ENCODE measurements at regions not wholly inside any gene's neighbourhood (a gene's known extent, or its start where the extent isn't known, plus 50 kb on each side); places are given as distances from the start of the nearest gene placed in this dataset.

GRCh38 chr5:166427211-166427610 is 1864.2 kb upstream of the WWC1 start (continued):
- TF ChIP-seq ZNF768 (CRISPR knock-in tag; IDR thresholded peaks at IDR 0.05) (no peak), ZNF160 (CRISPR knock-in tag; IDR thresholded peaks at IDR 0.05) (no peak), CREM (IDR thresholded peaks at IDR 0.05) (no peak), CREM (CRISPR knock-in tag; IDR thresholded peaks at IDR 0.05) (no peak)

- in situ Hi-C loops (cut with HindIII; ENCODE audit: extremely low pct_ligation_motif_present, low pct_unique_long_range_greater_than_20kb) (no loop called here), intact Hi-C loops (cut with micrococcal nuclease; ENCODE audit: unreplicated experiment) (no loop called here)
- no peak for FAIRE-seq
- no peaks in the 10 kb centered on the region for H3K79me2 ChIP-seq (ENCODE audit: insufficient read depth, low read length)
- DNase-seq (ENCODE audit: low spot score), result no peak
- no peak overlapping the region for H3K4me3 ChIP-seq (replicated peaks in 1 of 3; ENCODE audit: insufficient read depth in 1 of 3, low read depth in 2 of 3, low read length in 3 of 3)
- H3K27me3 ChIP-seq (ENCODE audit: control insufficient read depth in 1 of 2, insufficient read depth in 2 of 2, low read length in 2 of 2), result no peaks in the 10 kb centered on the region
- ATAC-seq, result no peak
- no TSS peak for BruUV-seq (replicated peaks)
- H3K9ac ChIP-seq (ENCODE audit: insufficient read depth, low read depth, low read length), result no peak overlapping the region
- 0% methylated on average over 2 of the region's 2 CpGs for WGBS (ENCODE audit: low lambda C conversion rate)
- H3K27ac ChIP-seq (ENCODE audit: extremely low read length, insufficient read depth, low read length), result no peak overlapping the region
- H3K4me1 ChIP-seq (ENCODE audit: insufficient read depth, low read length), result no peaks in the 10 kb centered on the region
- no peak overlapping the region for H3K4me2 ChIP-seq (ENCODE audit: low read depth, low read length)
- POLR2A ChIA-PET, result no interaction called here
- H3K36me3 ChIP-seq (replicated peaks in 1 of 2; ENCODE audit: control insufficient read depth in 1 of 2, insufficient read depth in 2 of 2, low read length in 2 of 2), result no peaks in the 10 kb centered on the region
- CTCF ChIA-PET (ENCODE audit: low intra/inter-chr PET ratio, low total read pairs), result no interaction called here
- H3K9me3 ChIP-seq (ENCODE audit: low read length), result peaks cover 95% of the 10 kb centered on the region
- H4K20me1 ChIP-seq (ENCODE audit: insufficient read depth, low read length), result no peaks in the 10 kb centered on the region
- H2AFZ ChIP-seq (ENCODE audit: low read length), result no peak overlapping the region
- TF ChIP-seq ZNF343 (CRISPR knock-in tag; IDR thresholded peaks at IDR 0.05), result no peak
- no peak for TF ChIP-seq MXD4 (CRISPR knock-in tag; IDR thresholded peaks at IDR 0.05)
- TF ChIP-seq ZUFSP (CRISPR knock-in tag; IDR thresholded peaks at IDR 0.05; ENCODE audit: borderline replicate concordance), result no peak
- TF ChIP-seq SNAI1 (CRISPR knock-in tag; IDR thresholded peaks at IDR 0.05; ENCODE audit: borderline replicate concordance), result no peak
- TF ChIP-seq TAF15 (IDR thresholded peaks at IDR 0.05; ENCODE audit: low read depth, low read length, poor library complexity, severe bottlenecking), result no peak
- TF ChIP-seq SPEN (CRISPR knock-in tag; IDR thresholded peaks at IDR 0.05; ENCODE audit: low read depth), result no peak
- TF ChIP-seq MEIS1 (CRISPR knock-in tag; IDR thresholded peaks at IDR 0.05; ENCODE audit: borderline replicate concordance), result no peak
- TF ChIP-seq HOMEZ (CRISPR knock-in tag; IDR thresholded peaks at IDR 0.05; ENCODE audit: low read depth), result no peak
- TF ChIP-seq ZNF354B (CRISPR knock-in tag; IDR thresholded peaks at IDR 0.05), result no peak
- TF ChIP-seq ZXDC (CRISPR knock-in tag; IDR thresholded peaks at IDR 0.05), result no peak
- no peak for TF ChIP-seq HOXA7 (CRISPR knock-in tag; IDR thresholded peaks at IDR 0.05)
These were observed 1863.1 kb upstream of the WWC1 start for GRCh38 chr5:166428264-166428803.
